ENCODE measurements at regions not wholly inside any gene's neighbourhood (a gene's known extent, or its start where the extent isn't known, plus 50 kb on each side); places are given as distances from the start of the nearest gene placed in this dataset.

GRCh38 chr13:73496711-73497110 lies 437.9 kb downstream of the KLF5 start:
- no peak for TF ChIP-seq CTCF (IDR thresholded peaks at IDR 0.05; ENCODE audit: low read depth, low read length, missing control alignments)
- DNase-seq (ENCODE audit: extremely low read depth, low read depth), result no peak
- no peak overlapping the region for H3K4me3 ChIP-seq (replicated peaks; ENCODE audit: low read depth, low read length)

- DNase-seq (ENCODE audit: extremely low read depth, low read depth), result no peak
- TF ChIP-seq CTCF (IDR thresholded peaks at IDR 0.05; ENCODE audit: low read depth, low read length, missing control alignments), result no peak
- no peak overlapping the region for H3K4me3 ChIP-seq (replicated peaks; ENCODE audit: low read depth, low read length)
Measured at GRCh38 chr13:73492811-73493210, 434.0 kb downstream of the KLF5 start.

DNA sequence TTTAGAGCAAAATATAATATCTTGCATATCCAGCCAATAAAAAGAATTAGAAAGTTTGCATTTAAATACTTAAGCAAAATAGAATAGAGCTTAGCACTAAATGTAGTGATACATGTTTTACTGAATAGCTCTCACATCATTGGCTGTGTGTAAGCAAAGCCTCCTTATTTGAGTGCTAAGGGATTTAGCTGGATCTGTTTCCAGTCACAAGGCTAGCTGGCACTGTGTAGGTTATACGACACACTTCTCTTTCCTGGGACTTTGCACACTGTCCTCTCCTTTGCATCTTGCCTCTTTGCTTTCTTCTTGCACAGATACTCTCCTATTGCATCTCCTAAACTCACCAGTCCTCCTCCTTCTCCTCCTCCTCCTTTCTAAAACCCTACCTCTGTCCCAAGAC lies 423.8 kb downstream of the KLF5 start:
- DNase-seq (ENCODE audit: extremely low read depth, low read depth), result no peak
- TF ChIP-seq CTCF (IDR thresholded peaks at IDR 0.05; ENCODE audit: low read depth, low read length, missing control alignments), result no peak
- no peak overlapping the region for H3K4me3 ChIP-seq (replicated peaks; ENCODE audit: low read depth, low read length)

DNA sequence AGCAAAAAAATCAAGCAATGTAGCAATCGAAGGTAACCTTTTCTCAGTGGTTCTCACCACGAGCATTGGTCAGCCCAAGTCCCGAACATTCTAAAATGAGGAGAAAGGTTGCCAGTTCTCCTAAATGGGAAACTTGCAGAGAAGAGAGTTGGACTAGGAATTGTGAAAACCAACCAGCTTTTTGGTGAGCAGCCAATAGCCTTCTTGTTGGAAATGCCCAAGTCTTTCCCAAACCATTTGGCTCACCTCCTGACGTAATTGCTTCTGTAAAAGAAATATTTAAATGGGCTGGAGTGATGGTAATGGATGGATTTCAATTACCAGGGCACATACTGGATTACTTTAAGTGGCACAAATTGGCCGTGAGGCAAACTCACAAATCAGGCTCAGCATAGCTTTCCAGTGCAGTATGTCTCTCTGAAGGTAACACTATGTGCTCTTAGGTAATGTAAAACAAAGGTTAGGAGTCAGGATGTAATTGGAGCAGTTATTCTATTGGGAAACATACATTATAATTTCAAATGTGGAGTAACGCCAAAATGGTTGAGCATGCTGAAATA lies 423.2 kb downstream of the KLF5 start:
- no peak for TF ChIP-seq CTCF (IDR thresholded peaks at IDR 0.05; ENCODE audit: low read depth, low read length, missing control alignments)
- H3K4me3 ChIP-seq (replicated peaks; ENCODE audit: low read depth, low read length), result no peak overlapping the region
- no peak for DNase-seq (ENCODE audit: extremely low read depth, low read depth)

DNA sequence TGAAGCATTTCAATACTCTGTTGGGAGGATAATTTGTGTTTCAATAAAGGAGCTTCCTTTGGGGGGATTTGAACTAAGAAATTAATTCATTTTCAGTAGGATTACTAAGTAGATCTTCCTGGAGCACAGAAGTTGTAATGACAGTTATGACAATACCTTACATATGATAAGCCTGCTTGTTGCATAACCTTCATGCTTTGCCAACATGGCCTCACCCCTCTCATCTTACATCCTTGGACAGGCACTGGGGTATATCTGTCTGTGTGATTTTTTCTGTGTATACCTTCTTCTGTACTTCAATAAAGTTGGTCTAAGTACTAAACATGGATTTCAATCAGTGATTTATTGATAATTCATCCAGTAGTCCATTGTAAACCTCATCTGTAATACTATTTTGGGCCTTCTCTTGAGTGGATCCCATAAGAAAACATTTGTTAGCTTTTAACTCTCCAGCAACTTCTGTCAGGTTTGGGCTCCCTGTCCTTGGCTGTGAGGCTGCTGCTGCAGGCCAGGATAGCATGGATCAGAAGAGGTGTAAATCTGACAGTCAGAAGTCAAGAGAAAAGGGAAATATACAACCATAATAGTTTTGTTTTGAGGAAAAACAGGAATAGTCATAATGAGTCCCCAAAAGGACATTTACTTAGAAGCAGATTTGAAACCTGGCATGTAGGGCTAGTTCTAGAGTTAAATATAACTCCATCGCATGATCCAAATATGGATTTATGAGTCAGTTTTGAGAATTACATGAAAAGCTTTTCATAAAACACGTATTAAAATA lies 422.2 kb downstream of the KLF5 start:
- DNase-seq (ENCODE audit: extremely low read depth, low read depth), result no peak
- no peak for TF ChIP-seq CTCF (IDR thresholded peaks at IDR 0.05; ENCODE audit: low read depth, low read length, missing control alignments)
- no peak overlapping the region for H3K4me3 ChIP-seq (replicated peaks; ENCODE audit: low read depth, low read length)

GRCh38 chr13:73479856-73480255 lies 421.1 kb downstream of the KLF5 start:
- TF ChIP-seq CTCF (IDR thresholded peaks at IDR 0.05; ENCODE audit: low read depth, low read length, missing control alignments), result no peak
- H3K4me3 ChIP-seq (replicated peaks; ENCODE audit: low read depth, low read length), result no peak overlapping the region
- DNase-seq (ENCODE audit: extremely low read depth, low read depth), result no peak

All from HFF-Myc (cell line).